SIG-M5 treated with dmso at 0.1 percent for 504 hours (cell line): ENCODE measurements at regions not wholly inside any gene's neighbourhood (a gene's known extent, or its start where the extent isn't known, plus 50 kb on each side); places are given as distances from the start of the nearest gene placed in this dataset.
"Not testable (repeated sequence)": the region's sequence is repeated elsewhere in the genome, so short reads cannot be mapped to it uniquely, and the experiment has no call there.

Experiments used
- DNase-seq: peaks from one replicate; lab custom pipeline; 2025; ENCODE audit not compliant: unreplicated experiment; lab: John Stamatoyannopoulos, UW

- DNase-seq, result no peak
These were observed 386.8 kb downstream of the TMEM121 start for GRCh38 chr14:105913221-105913620.

- no peak for DNase-seq
These were observed 387.5 kb downstream of the TMEM121 start for GRCh38 chr14:105913861-105914260.

- DNase-seq, result not testable (repeated sequence)
These were observed 387.9 kb downstream of the TMEM121 start for GRCh38 chr14:105914281-105914680.

GRCh38 chr14:105914738-105915385, 388.5 kb downstream of the TMEM121 start:
- DNase-seq, result no peak

GRCh38 chr14:105915546-105915945, 389.2 kb downstream of the TMEM121 start:
- not testable (repeated sequence) for DNase-seq

- not testable (repeated sequence) for DNase-seq
These were observed 391.0 kb downstream of the TMEM121 start for GRCh38 chr14:105917136-105917932.

GRCh38 chr14:105917933-105918436, 391.6 kb downstream of the TMEM121 start:
- no peak for DNase-seq

GRCh38 chr14:105918496-105919262, 392.3 kb downstream of the TMEM121 start:
- no peak for DNase-seq

- DNase-seq, result no peak
These were observed 393.2 kb downstream of the TMEM121 start for GRCh38 chr14:105919458-105920150.

GRCh38 chr14:105920151-105920700, 393.8 kb downstream of the TMEM121 start:
- DNase-seq, result not testable (repeated sequence)

- not testable (repeated sequence) for DNase-seq
These were observed 394.7 kb downstream of the TMEM121 start for GRCh38 chr14:105920803-105921755.

GRCh38 chr14:105921781-105922180, 395.4 kb downstream of the TMEM121 start:
- DNase-seq, result not testable (repeated sequence)

GRCh38 chr14:105923520-105924191, 397.3 kb downstream of the TMEM121 start:
- not testable (repeated sequence) for DNase-seq

- no peak for DNase-seq
These were observed 398.7 kb downstream of the TMEM121 start for GRCh38 chr14:105924951-105925591.

- no peak for DNase-seq
These were observed 399.4 kb downstream of the TMEM121 start for GRCh38 chr14:105925615-105926372.

GRCh38 chr14:105926373-105927095, 400.2 kb downstream of the TMEM121 start:
- no peak for DNase-seq
